CD4-positive, alpha-beta T cell (primary cell): ENCODE measurements at regions not wholly inside any gene's neighbourhood (a gene's known extent, or its start where the extent isn't known, plus 50 kb on each side); places are given as distances from the start of the nearest gene placed in this dataset.

ENCODE experiments used
- ATAC-seq: fragments of 200-7000 bp; cut with Tn5 transposase; one replicate; pipeline ENCODE4 v1.10.0; 2022; ENCODE audit warnings: mild to moderate bottlenecking; ENCODE audit not compliant: poor library complexity
- CTCF ChIA-PET: fragments of 350-600 bp; sonication (Branson Sonifier 250); formaldehyde crosslinking; loops from one replicate; lab custom pipeline; 2021; ENCODE audit warnings: antibody characterized with exemption, inconsistent platforms; lab: Charles Lee
- POLR2A ChIA-PET: fragments of 350-600 bp; sonication (Branson Sonifier 250); formaldehyde crosslinking; loops from one replicate; lab custom pipeline; 2021; ENCODE audit warnings: antibody characterized with exemption, inconsistent platforms; lab: Charles Lee
- DNase-seq, 14 experiments: peaks; one replicate each; pipeline ENCODE4 v3.0.0-alpha.2; 2013 to 2020; ENCODE audit warnings: mixed read lengths in 2 of 14
- H3K27ac ChIP-seq, 2 donors: one replicate each; pipeline versions ENCODE4 v1.5.1 to v1.7.0; 2013; ENCODE audit warnings: low read length in 2 of 2, low read depth in 1 of 2, mild to moderate bottlenecking in 1 of 2
- H3K27me3 ChIP-seq, 2 experiments: 1 replicate in 1 of 2; 2 replicates in 1 of 2; pipeline versions ENCODE4 v1.6.1 to v1.7.0; 2013; ENCODE audit warnings: low read length in 2 of 2, control low read depth in 1 of 2, mild to moderate bottlenecking in 1 of 2, moderate library complexity in 1 of 2; ENCODE audit not compliant: insufficient read depth in 2 of 2, control insufficient read depth in 1 of 2
- H3K36me3 ChIP-seq: one replicate; pipeline ENCODE4 v1.6.1; 2013; ENCODE audit warnings: low read length, control low read depth; ENCODE audit not compliant: insufficient read depth
- H3K4me1 ChIP-seq: one replicate; pipeline ENCODE4 v1.6.1; 2013; ENCODE audit warnings: low read length, control low read depth; ENCODE audit not compliant: insufficient read depth
- H3K4me3 ChIP-seq: one replicate; pipeline ENCODE4 v1.5.1; 2013; ENCODE audit warnings: mild to moderate bottlenecking, low read length, moderate library complexity
- H3K9me3 ChIP-seq, 2 experiments: 1 replicate in 1 of 2; 2 replicates in 1 of 2; pipeline versions ENCODE4 v1.6.1 to v1.7.0; 2013; ENCODE audit warnings: low read length in 2 of 2, mild to moderate bottlenecking in 2 of 2, control low read depth in 1 of 2, moderate library complexity in 1 of 2; ENCODE audit not compliant: control insufficient read depth in 1 of 2, insufficient read depth in 1 of 2
- H3K27ac Mint-ChIP-seq: one replicate; pipeline ENCODE4 v1.8.0; 2020; ENCODE audit warnings: mixed read lengths
- H3K27me3 Mint-ChIP-seq: one replicate; pipeline ENCODE4 v1.8.0; 2021; ENCODE audit warnings: mixed read lengths
- H3K36me3 Mint-ChIP-seq: one replicate; pipeline ENCODE4 v1.8.0; 2021; ENCODE audit warnings: low read depth, mixed read lengths
- H3K4me1 Mint-ChIP-seq: one replicate; pipeline ENCODE4 v1.8.0; 2021; ENCODE audit warnings: low read depth, mixed read lengths
- H3K4me3 Mint-ChIP-seq: one replicate; pipeline ENCODE4 v1.8.0; 2020; ENCODE audit warnings: mild to moderate bottlenecking, mixed read lengths
- H3K9me3 Mint-ChIP-seq: one replicate; pipeline ENCODE4 v1.8.0; 2020; ENCODE audit warnings: mixed read lengths
- intact Hi-C, 2 experiments: fragments of 100-400 bp; cut with DNase I in 1 of 2; cut with micrococcal nuclease in 1 of 2; formaldehyde crosslinking; loops; one replicate each; pipeline versions ENCODE4 v1.15.1 to v1.9.0; 2023 to 2025; cut with DNase I, micrococcal nuclease
- TF ChIP-seq, protein P1 (sequence below): fragments of 200-600 bp; IDR thresholded peaks from one replicate; pipeline ENCODE4 v1.8.0; 2022; ENCODE audit warnings: antibody characterized with exemption, mild to moderate bottlenecking

DNA sequence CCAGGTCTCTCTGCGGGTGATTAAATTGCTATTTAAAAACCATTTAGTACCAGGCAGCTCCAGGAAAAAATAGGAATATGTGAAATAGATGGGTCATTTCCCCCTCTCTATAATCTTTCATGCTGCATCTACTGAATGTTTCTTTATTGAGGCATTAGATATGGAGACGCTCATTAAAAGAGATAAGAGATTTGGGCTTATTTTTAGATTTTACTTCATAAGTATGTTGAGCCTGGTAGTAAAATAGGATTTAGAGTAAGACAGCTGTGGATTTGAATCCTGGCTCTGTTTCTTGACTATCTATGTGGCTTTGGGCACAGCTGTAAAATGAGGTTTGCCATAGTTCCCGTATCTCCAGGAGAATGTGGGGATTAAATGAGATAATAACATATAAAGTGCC, 451.0 kb upstream of the GRIA1 start:
- TF ChIP-seq, protein P1, sequence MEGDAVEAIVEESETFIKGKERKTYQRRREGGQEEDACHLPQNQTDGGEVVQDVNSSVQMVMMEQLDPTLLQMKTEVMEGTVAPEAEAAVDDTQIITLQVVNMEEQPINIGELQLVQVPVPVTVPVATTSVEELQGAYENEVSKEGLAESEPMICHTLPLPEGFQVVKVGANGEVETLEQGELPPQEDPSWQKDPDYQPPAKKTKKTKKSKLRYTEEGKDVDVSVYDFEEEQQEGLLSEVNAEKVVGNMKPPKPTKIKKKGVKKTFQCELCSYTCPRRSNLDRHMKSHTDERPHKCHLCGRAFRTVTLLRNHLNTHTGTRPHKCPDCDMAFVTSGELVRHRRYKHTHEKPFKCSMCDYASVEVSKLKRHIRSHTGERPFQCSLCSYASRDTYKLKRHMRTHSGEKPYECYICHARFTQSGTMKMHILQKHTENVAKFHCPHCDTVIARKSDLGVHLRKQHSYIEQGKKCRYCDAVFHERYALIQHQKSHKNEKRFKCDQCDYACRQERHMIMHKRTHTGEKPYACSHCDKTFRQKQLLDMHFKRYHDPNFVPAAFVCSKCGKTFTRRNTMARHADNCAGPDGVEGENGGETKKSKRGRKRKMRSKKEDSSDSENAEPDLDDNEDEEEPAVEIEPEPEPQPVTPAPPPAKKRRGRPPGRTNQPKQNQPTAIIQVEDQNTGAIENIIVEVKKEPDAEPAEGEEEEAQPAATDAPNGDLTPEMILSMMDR, result no peak
- no peaks in the 10 kb centered on the region for H3K4me1 Mint-ChIP-seq
- H3K9me3 Mint-ChIP-seq, result peaks cover 3% of the 10 kb centered on the region
- intact Hi-C loops, result no loop called here
- H3K4me3 Mint-ChIP-seq, result no peak overlapping the region
- no peaks in the 10 kb centered on the region for H3K27me3 ChIP-seq
- H3K27ac Mint-ChIP-seq, result no peak overlapping the region
- H3K27ac ChIP-seq, result no peak overlapping the region
- no peaks in the 10 kb centered on the region for H3K4me1 ChIP-seq
- H3K9me3 ChIP-seq, result no peaks in the 10 kb centered on the region
- ATAC-seq, result no peak
- H3K36me3 ChIP-seq, result no peaks in the 10 kb centered on the region
- DNase-seq, result no peak
- ChIA-PET CTCF (no interaction called here), POLR2A (no interaction called here)
- H3K36me3 Mint-ChIP-seq, result no peaks in the 10 kb centered on the region
- H3K27me3 Mint-ChIP-seq, result no peaks in the 10 kb centered on the region
- no peak overlapping the region for H3K4me3 ChIP-seq

DNA sequence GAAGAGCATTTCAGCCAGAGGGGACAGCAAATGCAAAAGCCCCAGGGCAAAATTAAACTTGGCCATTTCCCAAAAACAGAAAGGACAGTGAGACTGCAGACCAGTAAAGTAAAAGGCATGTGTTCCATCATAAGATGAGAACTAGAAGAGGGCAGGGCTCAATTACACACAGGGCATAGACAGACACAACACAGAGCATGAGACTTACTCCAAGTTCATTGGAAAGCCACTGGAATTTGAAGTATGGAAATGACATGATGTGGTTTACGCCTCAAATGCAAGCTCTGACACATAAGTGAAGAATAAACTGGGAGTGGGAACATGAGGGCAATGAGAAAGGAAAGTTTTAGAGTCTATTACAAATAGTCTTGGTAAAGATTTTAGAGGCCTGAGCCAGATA, 446.6 kb upstream of the GRIA1 start:
- H3K36me3 Mint-ChIP-seq, result no peaks in the 10 kb centered on the region
- CTCF ChIA-PET, result no interaction called here
- H3K4me1 ChIP-seq, result no peaks in the 10 kb centered on the region

DNA sequence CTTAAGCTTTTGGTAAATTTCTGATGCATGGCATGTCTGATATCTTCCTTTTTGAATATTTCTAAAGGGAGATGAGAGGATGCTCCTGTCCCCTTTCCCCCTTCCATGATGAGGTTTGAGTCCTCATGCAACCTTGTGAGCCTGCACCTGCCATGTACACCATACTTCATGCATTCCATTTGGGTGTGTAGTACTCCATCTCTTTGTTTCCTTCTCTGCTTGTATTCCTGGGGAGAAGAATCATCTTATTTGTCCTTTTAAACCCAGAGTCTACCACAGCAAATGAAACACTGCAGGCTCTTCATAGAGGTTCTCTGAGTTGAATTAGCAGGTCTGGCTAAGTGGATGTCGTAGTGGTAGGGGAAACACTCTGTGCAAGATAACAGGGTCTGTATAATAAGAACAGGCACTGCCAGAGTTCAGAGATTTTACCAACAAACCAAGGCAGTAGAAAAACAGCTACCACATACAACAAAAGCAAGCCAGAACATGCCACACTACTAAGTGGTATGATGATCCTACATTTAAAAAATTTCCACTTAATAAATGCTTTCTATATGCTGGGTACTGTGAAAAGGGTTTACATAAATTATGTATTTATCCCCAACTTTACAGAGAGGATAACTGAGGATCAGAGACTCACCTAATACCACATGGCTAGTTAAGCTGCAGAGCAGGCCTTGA, 439.8 kb upstream of the GRIA1 start:
- no peak for ATAC-seq
- intact Hi-C loops, result no loop called here
- H3K27me3 Mint-ChIP-seq, result no peaks in the 10 kb centered on the region
- Histone ChIP-seq H3K27ac (no peak overlapping the region), H3K4me3 (no peak overlapping the region), H3K36me3 (no peaks in the 10 kb centered on the region), H3K4me1 (no peaks in the 10 kb centered on the region), H3K9me3 (peaks cover 0 to 1% of the 10 kb centered on the region in 2 experiments), H3K27me3 (no peaks in the 10 kb centered on the region)
- TF ChIP-seq, protein P1, result no peak
- H3K4me3 Mint-ChIP-seq, result no peak overlapping the region
- ChIA-PET POLR2A (no interaction called here), CTCF (no interaction called here)
- no peak overlapping the region for H3K27ac Mint-ChIP-seq
- H3K4me1 Mint-ChIP-seq, result no peaks in the 10 kb centered on the region
- H3K36me3 Mint-ChIP-seq, result no peaks in the 10 kb centered on the region
- no peak for DNase-seq
- peaks cover 5% of the 10 kb centered on the region for H3K9me3 Mint-ChIP-seq

More for the DNA sequence above, 446.6 kb upstream of the GRIA1 start:
- H3K4me3 Mint-ChIP-seq, result no peak overlapping the region
- Histone ChIP-seq H3K36me3 (no peaks in the 10 kb centered on the region), H3K9me3 (peaks cover 0 to 6% of the 10 kb centered on the region in 2 experiments), H3K4me3 (no peak overlapping the region), H3K27ac (no peak overlapping the region), H3K27me3 (no peaks in the 10 kb centered on the region)
- TF ChIP-seq, protein P1, result no peak
- DNase-seq (no peak), ATAC-seq (no peak)
- no peak overlapping the region for H3K27ac Mint-ChIP-seq
- no peaks in the 10 kb centered on the region for H3K27me3 Mint-ChIP-seq
- no peaks in the 10 kb centered on the region for H3K4me1 Mint-ChIP-seq
- peaks cover 12% of the 10 kb centered on the region for H3K9me3 Mint-ChIP-seq
- intact Hi-C loops, result no loop called here
- POLR2A ChIA-PET, result no interaction called here
